Renal cortical epithelial cell (primary cell): ENCODE measurements at regions not wholly inside any gene's neighbourhood (a gene's known extent, or its start where the extent isn't known, plus 50 kb on each side); places are given as distances from the start of the nearest gene placed in this dataset.

ENCODE experiments used
- DNase-seq: peaks from one replicate; pipeline ENCODE4 v3.0.0-alpha.2; 2011; ENCODE audit warnings: low read depth

GRCh38 chr10:128852449-128852848, 614.6 kb upstream of the MGMT start:
- no peak for DNase-seq

- DNase-seq: no peak
Observed at GRCh38 chr10:128852902-128853301, 614.1 kb upstream of the MGMT start.

DNA sequence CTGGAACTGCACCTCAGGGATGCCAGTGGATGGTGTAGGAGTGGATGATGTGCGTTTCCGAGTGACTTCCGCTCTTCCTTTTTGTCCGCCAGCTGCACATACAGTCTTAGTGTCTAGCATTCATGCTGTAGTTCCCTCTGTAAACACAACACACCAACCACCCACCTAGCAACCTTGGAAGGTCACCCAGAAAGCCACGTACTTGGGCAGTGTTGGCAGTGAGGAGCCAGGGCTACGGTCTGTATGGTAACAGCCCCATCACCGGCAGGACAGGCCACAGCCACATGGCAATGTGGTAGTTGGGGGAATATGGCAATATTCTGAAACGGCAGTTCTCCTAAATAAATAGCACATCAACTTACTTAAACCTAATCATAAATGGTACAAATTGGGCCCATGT, 613.5 kb upstream of the MGMT start:
- no peak for DNase-seq

DNA sequence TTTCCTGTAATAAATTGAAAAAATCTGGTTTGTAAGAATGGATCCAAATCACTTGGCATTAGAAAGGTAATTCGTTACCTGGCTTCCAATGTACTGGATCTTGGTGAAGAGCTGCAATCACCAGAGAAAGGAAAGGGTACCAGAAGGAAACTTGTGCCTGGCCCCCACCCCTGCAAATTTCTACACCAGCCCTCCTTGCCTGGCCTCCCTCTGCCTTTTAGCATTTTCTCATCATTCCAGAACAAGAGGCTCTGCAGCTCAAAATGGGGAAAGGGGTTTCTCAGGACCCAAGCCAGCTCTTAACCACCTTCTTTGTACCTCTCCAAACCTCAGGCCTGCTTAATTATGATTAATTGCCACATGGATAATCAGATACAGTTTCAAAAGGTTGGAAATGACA, 612.8 kb upstream of the MGMT start:
- no peak for DNase-seq

GRCh38 chr10:128854963-128855362, 612.1 kb upstream of the MGMT start:
- DNase-seq: peak; percentile 61

- no peak for DNase-seq
Observed at GRCh38 chr10:128855618-128856428, 611.2 kb upstream of the MGMT start.

DNA sequence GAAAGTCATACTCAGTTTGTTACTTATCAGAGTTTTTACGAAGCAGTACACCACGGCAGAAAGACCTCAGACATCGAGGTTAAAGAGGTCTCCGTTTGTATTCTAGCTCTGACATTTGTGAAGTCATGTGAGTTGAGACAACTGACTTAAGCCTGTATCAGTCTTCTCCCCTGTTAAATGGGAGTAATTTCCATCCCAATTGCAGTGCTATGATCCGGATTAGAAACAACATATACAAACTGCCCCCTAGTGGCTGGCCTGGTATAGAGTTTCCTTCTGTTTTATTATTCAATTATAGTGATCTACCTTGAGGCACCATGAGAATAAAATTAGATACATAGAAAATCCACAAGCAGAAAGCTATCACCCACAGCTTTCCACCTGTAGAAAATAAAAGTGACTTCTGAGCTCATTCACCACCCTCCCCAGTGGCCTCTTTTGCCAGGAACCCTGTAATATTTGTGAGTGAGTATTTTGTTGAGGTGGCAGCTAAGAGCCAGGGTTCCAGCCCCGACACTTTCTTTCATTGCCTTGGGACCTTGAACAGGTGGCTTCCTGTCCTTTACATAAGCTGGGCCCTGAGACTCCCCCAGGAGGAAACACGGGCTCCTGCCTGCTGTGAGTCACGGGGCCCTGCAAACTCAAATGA, 607.2 kb upstream of the MGMT start:
- DNase-seq: peak; percentile 2

DNA sequence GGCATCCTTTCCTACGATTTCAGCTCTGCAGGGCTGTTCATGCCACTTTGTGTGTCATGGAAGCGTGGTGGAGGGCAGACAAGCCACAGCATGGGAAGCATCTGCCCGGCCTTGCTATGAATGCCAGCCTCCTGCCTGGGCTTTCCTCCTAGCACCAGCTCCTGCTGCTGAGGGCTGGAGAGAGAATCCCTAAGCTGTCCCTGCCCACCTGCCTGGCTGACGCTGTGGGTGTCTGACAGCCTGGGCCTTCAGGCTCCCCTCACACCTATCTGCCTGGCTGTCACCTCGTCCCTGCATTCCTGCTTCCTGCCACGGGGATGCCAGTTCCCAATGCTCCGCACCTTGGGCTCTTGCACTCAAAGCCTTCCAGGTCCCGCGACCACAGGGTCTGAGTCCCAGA, 606.5 kb upstream of the MGMT start:
- no peak for DNase-seq

- no peak for DNase-seq
Observed at GRCh38 chr10:128861018-128861901, 605.8 kb upstream of the MGMT start.

- no peak for DNase-seq
Observed at GRCh38 chr10:128863411-128863810, 603.6 kb upstream of the MGMT start.

GRCh38 chr10:128863823-128864405, 603.1 kb upstream of the MGMT start:
- DNase-seq: no peak

GRCh38 chr10:128864554-128865295, 602.3 kb upstream of the MGMT start:
- DNase-seq: no peak

DNA sequence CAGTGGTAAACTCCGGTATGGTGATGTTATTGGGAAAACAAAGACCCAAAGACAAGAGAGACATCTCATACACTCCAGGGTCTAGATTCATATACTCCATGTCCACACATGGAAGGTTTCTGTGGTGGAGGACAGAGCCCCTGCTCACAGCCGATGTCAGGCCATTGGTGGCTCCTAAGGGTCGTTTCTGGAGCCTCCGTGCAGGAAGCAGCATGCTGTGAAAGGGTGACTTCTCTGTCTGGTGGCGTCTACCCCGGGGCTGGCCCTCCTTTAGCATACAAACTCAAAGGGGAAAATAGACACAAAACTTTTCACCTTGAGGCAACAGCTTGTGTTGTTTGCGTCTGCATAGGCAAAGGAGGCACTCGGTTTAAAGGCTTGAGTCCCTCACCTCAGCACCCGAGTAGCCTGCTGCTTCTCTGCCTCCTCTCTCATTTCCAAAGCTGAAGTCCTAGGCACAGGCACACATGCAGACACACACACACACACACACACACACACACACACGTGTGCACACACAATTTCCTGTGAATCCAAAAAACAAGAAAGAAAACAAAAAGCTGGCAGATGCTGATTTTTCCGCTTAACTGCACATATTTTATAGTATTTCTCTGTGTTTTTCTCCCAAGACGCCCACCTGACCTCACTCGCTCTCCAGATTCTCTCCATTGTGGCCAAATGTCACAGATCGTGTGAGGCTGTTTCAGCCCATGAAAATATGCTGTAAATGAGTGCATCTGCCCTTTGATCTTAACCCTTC, 601.4 kb upstream of the MGMT start:
- no peak for DNase-seq

- DNase-seq: no peak
Observed at GRCh38 chr10:128866551-128866950, 600.5 kb upstream of the MGMT start.

GRCh38 chr10:128867210-128867609, 599.8 kb upstream of the MGMT start:
- DNase-seq: no peak

DNA sequence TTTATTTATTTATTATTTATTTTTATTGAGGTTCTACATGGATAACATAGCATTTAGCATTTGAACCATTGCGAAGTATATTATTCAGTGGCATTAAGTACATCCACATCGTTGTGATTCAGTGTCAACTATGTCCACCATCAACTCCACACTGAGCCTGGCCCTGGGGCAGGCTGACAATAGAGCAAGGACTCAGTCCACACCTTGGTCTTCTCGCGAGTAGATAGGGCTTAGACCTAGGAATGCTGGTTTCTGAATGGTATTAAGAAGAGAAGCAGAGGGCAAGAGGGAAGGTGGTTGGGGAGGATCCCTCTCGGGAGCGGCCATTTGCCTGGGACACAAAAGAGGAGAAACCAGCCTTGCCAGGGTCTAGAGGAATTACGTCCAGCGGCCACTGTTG, 599.2 kb upstream of the MGMT start:
- DNase-seq: no peak

GRCh38 chr10:128868481-128868880, 598.6 kb upstream of the MGMT start:
- no peak for DNase-seq

DNA sequence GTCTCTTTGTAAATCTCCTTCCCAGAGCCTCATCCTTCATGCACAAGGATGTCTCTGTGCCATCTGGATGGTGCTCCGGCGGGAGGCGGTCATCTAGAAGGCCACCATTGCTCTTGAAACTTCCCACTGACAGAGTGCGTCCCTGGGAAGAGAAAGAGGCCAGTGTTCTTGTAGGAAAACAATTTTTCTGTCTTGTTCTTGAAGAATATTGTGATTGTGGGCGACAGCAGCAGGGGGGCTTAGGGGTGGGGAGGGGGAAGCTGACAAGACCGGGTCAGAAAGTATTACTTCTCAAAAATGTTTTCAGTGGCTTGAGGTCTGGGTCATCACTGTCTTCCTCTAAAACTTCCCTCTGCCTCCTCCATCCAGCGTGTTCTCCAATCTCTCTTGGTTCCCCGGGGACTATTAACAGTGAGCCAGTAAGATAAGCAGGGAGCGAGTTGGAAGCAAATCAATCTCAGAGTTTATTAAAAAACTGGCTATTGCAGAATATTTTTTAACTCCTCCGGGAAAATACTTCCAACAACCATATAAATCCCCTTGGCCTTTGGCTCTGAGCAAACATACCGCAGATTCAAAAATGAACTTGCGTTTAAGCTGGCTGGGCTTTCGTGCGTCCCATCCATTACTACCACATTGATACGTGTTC, 597.8 kb upstream of the MGMT start:
- no peak for DNase-seq

- no peak for DNase-seq
Observed at GRCh38 chr10:128870830-128871597, 596.0 kb upstream of the MGMT start.
